Activated CD4-positive, alpha-beta T cell treated with anti-CD3 and anti-CD28 coated beads, Interleukin-2, amount 50 U/mL, for 16 hours (primary cell): ENCODE measurements at regions not wholly inside any gene's neighbourhood (a gene's known extent, or its start where the extent isn't known, plus 50 kb on each side); places are given as distances from the start of the nearest gene placed in this dataset.

Experiments used
- DNase-seq: peaks from one replicate; pipeline ENCODE4 v3.0.0-alpha.2; 2020

DNA sequence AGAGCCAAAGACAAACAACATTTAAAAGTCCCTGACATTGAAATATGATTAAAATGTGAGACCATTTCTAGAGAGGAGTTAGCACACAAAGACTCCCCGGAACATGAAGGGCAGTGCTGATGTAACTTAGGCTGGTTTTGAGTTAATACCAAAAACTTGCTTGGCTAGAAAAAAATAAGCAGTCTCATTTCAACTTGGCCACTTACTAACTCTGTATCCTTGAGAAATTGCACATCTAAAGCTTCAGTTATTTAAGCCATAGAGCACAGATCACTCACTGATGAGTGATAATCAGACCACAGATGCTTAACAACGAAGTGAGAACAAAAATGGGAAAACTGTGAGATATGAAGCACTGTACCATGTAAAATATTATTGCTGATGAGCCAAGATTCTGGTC lies 65.9 kb upstream of the MAOA start:
- peak; percentile 1 for DNase-seq

DNA sequence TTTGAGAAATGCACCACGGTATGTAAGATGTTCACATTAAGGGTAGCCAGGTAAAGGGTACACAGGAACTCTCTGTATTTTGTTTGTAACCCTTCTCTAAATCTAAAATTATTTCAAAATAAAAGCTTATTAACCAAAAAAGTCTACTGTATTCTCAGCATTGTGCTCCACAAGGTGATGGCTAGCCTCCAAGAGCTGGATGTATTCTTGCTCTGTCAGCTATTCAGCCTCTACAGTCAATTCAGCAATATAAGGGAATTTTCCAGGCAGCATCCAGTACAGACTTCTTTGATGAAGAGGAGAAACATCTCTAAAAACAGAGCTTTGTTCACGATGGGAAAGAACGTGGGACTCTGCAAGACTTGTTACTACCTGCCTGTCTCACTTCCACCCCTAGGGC lies 63.5 kb upstream of the MAOA start:
- no peak for DNase-seq

DNA sequence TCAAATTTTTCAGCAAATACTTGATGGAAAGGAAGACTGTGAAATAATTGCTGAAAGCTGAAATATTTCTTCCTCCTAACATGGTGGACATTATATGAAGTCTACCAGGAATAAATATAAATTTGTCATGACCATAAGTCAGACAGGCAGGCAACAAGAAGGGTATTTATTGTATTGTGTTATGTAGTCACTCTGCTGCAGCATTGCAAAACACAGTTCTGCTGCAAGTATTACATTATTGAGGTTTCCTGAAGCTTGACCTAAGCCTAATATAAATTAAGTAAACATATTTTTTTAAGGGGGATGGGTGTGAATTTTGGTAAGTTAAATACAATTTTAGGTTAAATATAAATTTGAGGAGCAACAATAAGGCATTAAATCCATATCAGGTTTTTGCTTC lies 60.2 kb upstream of the MAOA start:
- no peak for DNase-seq

DNA sequence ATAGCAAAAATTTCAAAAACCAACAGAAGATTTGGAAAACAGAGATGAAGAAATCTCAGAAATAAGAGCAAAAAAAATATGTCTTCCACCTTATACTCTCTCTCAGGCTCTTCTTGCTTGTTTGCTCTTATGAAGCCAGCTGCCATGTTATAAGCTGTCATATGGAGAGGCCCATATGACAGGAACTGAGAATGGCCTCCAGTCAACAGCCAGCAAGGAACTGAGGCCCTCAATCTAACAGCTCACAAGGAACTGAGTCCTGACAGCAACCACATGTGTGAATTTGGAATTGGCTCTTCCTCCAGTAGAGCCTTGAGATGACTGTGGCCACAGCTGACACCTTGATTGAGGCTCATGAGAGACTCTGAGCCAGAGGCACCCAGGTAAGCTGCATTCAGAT lies 51.3 kb upstream of the MAOA start:
- DNase-seq, result no peak

DNA sequence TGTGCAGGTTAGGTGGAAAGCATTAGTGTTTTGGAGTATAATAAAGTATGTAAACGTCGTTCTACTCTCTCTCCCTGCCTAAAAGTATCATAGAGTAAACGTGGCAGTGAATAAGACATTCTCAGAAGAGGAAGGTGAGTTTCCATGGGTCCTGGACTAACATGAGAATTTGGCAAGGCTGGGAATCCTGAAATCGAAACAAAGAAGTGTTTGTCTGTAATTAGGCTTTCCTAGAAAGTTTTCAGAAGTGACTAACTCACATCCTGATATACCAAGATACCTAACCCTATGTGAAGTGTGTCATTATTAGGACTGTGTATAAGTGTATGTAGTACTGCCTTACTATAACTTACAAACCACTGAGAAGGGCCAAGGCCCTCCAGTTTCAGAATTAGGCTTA lies 50.7 kb upstream of the MAOA start:
- no peak for DNase-seq
